Activated T-cell treated with anti-CD3 and anti-CD28 coated beads, Interleukin-2, amount 50 U/mL, for 4 hours (primary cell): ENCODE measurements at regions not wholly inside any gene's neighbourhood (a gene's known extent, or its start where the extent isn't known, plus 50 kb on each side); places are given as distances from the start of the nearest gene placed in this dataset.

ENCODE experiments used
- ATAC-seq, 2 donors: fragments of 200-7000 bp; cut with Tn5 transposase; one replicate each; pipeline ENCODE4 v1.10.0; 2021
- DNase-seq: peaks from one replicate; pipeline ENCODE4 v3.0.0-alpha.2; 2020
- H3K27me3 Mint-ChIP-seq: one replicate; pipeline ENCODE4 v1.8.0; 2021; ENCODE audit warnings: low read depth, mixed read lengths
- H3K36me3 Mint-ChIP-seq: one replicate; pipeline ENCODE4 v1.8.0; 2022; ENCODE audit warnings: mixed read lengths; ENCODE audit not compliant: insufficient read depth
- H3K4me1 Mint-ChIP-seq: one replicate; pipeline ENCODE4 v1.8.0; 2021; ENCODE audit warnings: low read depth, mixed read lengths
- H3K4me3 Mint-ChIP-seq: one replicate; pipeline ENCODE4 v1.8.0; 2021; ENCODE audit warnings: mild to moderate bottlenecking, moderate library complexity, mixed read lengths
- H3K9me3 Mint-ChIP-seq: one replicate; pipeline ENCODE4 v1.8.0; 2021; ENCODE audit warnings: mixed read lengths

GRCh38 chr3:127457546-127458145 lies 132.9 kb downstream of the TPRA1 start:
- no peaks in the 10 kb centered on the region for H3K9me3 Mint-ChIP-seq
- H3K4me3 Mint-ChIP-seq: no peak overlapping the region
- peaks cover 12% of the 10 kb centered on the region for H3K4me1 Mint-ChIP-seq
- no peaks in the 10 kb centered on the region for H3K36me3 Mint-ChIP-seq
- ATAC-seq (no peak), DNase-seq (no peak)
- H3K27me3 Mint-ChIP-seq: peaks cover 59% of the 10 kb centered on the region

GRCh38 chr3:127457094-127457475 lies 133.4 kb downstream of the TPRA1 start:
- ATAC-seq (peak; percentile 38 to 46), DNase-seq (no peak)
- H3K4me3 Mint-ChIP-seq: no peak overlapping the region
- H3K9me3 Mint-ChIP-seq: no peaks in the 10 kb centered on the region
- H3K4me1 Mint-ChIP-seq: peaks cover 12% of the 10 kb centered on the region
- H3K27me3 Mint-ChIP-seq: peaks cover 61% of the 10 kb centered on the region
- H3K36me3 Mint-ChIP-seq: no peaks in the 10 kb centered on the region

- Mint-ChIP-seq H3K4me1 (peaks cover 12% of the 10 kb centered on the region), H3K36me3 (no peaks in the 10 kb centered on the region), H3K4me3 (no peak overlapping the region), H3K9me3 (no peaks in the 10 kb centered on the region), H3K27me3 (peaks cover 60% of the 10 kb centered on the region)
- no peak for ATAC-seq
- DNase-seq: no peak
Measured at GRCh38 chr3:127456471-127457093, 134.0 kb downstream of the TPRA1 start.

- Mint-ChIP-seq H3K4me3 (peak overlapping the region; percentile 13), H3K27me3 (peaks cover 60% of the 10 kb centered on the region), H3K36me3 (no peaks in the 10 kb centered on the region), H3K9me3 (no peaks in the 10 kb centered on the region), H3K4me1 (peaks cover 12% of the 10 kb centered on the region)
- DNase-seq (peak; percentile 12), ATAC-seq (peak; percentile 88 to 92)
Measured at GRCh38 chr3:127455541-127456450, 134.7 kb downstream of the TPRA1 start.

GRCh38 chr3:127454968-127455367 lies 135.6 kb downstream of the TPRA1 start:
- H3K4me1 Mint-ChIP-seq: peaks cover 12% of the 10 kb centered on the region
- H3K4me3 Mint-ChIP-seq: peak overlapping the region; percentile 13

GRCh38 chr3:127454051-127454450 lies 136.5 kb downstream of the TPRA1 start:
- H3K27me3 Mint-ChIP-seq: peaks cover 60% of the 10 kb centered on the region
- no peak overlapping the region for H3K4me3 Mint-ChIP-seq

More at GRCh38 chr3:127454968-127455367, 135.6 kb downstream of the TPRA1 start:
- Mint-ChIP-seq H3K27me3 (peaks cover 65% of the 10 kb centered on the region), H3K9me3 (no peaks in the 10 kb centered on the region), H3K36me3 (no peaks in the 10 kb centered on the region)
- DNase-seq (no peak), ATAC-seq (no peak)

GRCh38 chr3:127452321-127452821 lies 138.2 kb downstream of the TPRA1 start:
- no peaks in the 10 kb centered on the region for H3K9me3 Mint-ChIP-seq
- H3K4me1 Mint-ChIP-seq: peaks cover 12% of the 10 kb centered on the region
- ATAC-seq: no peak
- H3K27me3 Mint-ChIP-seq: peaks cover 59% of the 10 kb centered on the region
- no peak overlapping the region for H3K4me3 Mint-ChIP-seq
- no peak for DNase-seq
- H3K36me3 Mint-ChIP-seq: no peaks in the 10 kb centered on the region

More at GRCh38 chr3:127454051-127454450, 136.5 kb downstream of the TPRA1 start:
- Mint-ChIP-seq H3K9me3 (no peaks in the 10 kb centered on the region), H3K36me3 (no peaks in the 10 kb centered on the region), H3K4me1 (peaks cover 12% of the 10 kb centered on the region)
- DNase-seq (no peak), ATAC-seq (no peak)

- DNase-seq (no peak), ATAC-seq (no peak)
- Mint-ChIP-seq H3K36me3 (no peaks in the 10 kb centered on the region), H3K27me3 (peaks cover 51% of the 10 kb centered on the region), H3K4me3 (no peak overlapping the region), H3K9me3 (no peaks in the 10 kb centered on the region), H3K4me1 (peaks cover 9% of the 10 kb centered on the region)
Measured at GRCh38 chr3:127451321-127451720, 139.2 kb downstream of the TPRA1 start.

- H3K27me3 Mint-ChIP-seq: peaks cover 48% of the 10 kb centered on the region
- ATAC-seq: no peak
- H3K9me3 Mint-ChIP-seq: no peaks in the 10 kb centered on the region
- H3K4me1 Mint-ChIP-seq: peaks cover 3% of the 10 kb centered on the region
- no peak for DNase-seq
- H3K36me3 Mint-ChIP-seq: no peaks in the 10 kb centered on the region
- H3K4me3 Mint-ChIP-seq: no peak overlapping the region
Measured at GRCh38 chr3:127450331-127450730, 140.2 kb downstream of the TPRA1 start.

- ATAC-seq (no peak), DNase-seq (no peak)
- no peak overlapping the region for H3K4me3 Mint-ChIP-seq
- no peaks in the 10 kb centered on the region for H3K36me3 Mint-ChIP-seq
- H3K4me1 Mint-ChIP-seq: no peaks in the 10 kb centered on the region
- no peaks in the 10 kb centered on the region for H3K9me3 Mint-ChIP-seq
- H3K27me3 Mint-ChIP-seq: peaks cover 41% of the 10 kb centered on the region
Measured at GRCh38 chr3:127449486-127450212, 140.9 kb downstream of the TPRA1 start.

- no peaks in the 10 kb centered on the region for H3K4me1 Mint-ChIP-seq
- H3K4me3 Mint-ChIP-seq: no peak overlapping the region
- ATAC-seq (no peak), DNase-seq (no peak)
- peaks cover 34% of the 10 kb centered on the region for H3K27me3 Mint-ChIP-seq
- H3K9me3 Mint-ChIP-seq: no peaks in the 10 kb centered on the region
- no peaks in the 10 kb centered on the region for H3K36me3 Mint-ChIP-seq
Measured at GRCh38 chr3:127448671-127449070, 141.9 kb downstream of the TPRA1 start.

GRCh38 chr3:127448161-127448561 lies 142.4 kb downstream of the TPRA1 start:
- Mint-ChIP-seq H3K4me3 (no peak overlapping the region), H3K4me1 (no peaks in the 10 kb centered on the region), H3K27me3 (peaks cover 29% of the 10 kb centered on the region), H3K36me3 (no peaks in the 10 kb centered on the region), H3K9me3 (no peaks in the 10 kb centered on the region)
- ATAC-seq: no peak
- no peak for DNase-seq

- Mint-ChIP-seq H3K27me3 (peaks cover 20% of the 10 kb centered on the region), H3K36me3 (no peaks in the 10 kb centered on the region), H3K4me1 (no peaks in the 10 kb centered on the region), H3K9me3 (no peaks in the 10 kb centered on the region), H3K4me3 (no peak overlapping the region)
- no peak for ATAC-seq
- no peak for DNase-seq
Measured at GRCh38 chr3:127446756-127447155, 143.8 kb downstream of the TPRA1 start.
